HG02852 (cell line): ENCODE measurements at regions not wholly inside any gene's neighbourhood (a gene's known extent, or its start where the extent isn't known, plus 50 kb on each side); places are given as distances from the start of the nearest gene placed in this dataset.
A peak's percentile ranks its signal among the peaks of the same experiment; 100 is the strongest.
"Not testable (repeated sequence)": the region's sequence is repeated elsewhere in the genome, so short reads cannot be mapped to it uniquely, and the experiment has no call there.

Experiments
- ATAC-seq: cut with Tn5 transposase; IDR thresholded peaks from one replicate; pipeline ENCODE4 v1.9.1; 2021; ENCODE audit warnings: mild to moderate bottlenecking, moderate library complexity; ENCODE audit not compliant: unreplicated experiment

GRCh38 chr7:137110535-137110934 lies 233.0 kb downstream of the PTN start:
- no peak for ATAC-seq

- ATAC-seq = no peak
These were observed 233.4 kb downstream of the PTN start for GRCh38 chr7:137110091-137110509.

GRCh38 chr7:137107802-137108201 lies 235.7 kb downstream of the PTN start:
- not testable (repeated sequence) for ATAC-seq

GRCh38 chr7:137103526-137103925 lies 235.1 kb downstream of the CHRM2 start:
- not testable (repeated sequence) for ATAC-seq

- no peak for ATAC-seq
These were observed 228.7 kb downstream of the CHRM2 start for GRCh38 chr7:137097111-137097510.

- no peak for ATAC-seq
These were observed 228.2 kb downstream of the CHRM2 start for GRCh38 chr7:137096607-137097006.

GRCh38 chr7:137093198-137093597 lies 224.7 kb downstream of the CHRM2 start:
- ATAC-seq = no peak

- no peak for ATAC-seq
These were observed 222.9 kb downstream of the CHRM2 start for GRCh38 chr7:137091396-137091795.

- no peak for ATAC-seq
These were observed 218.4 kb downstream of the CHRM2 start for GRCh38 chr7:137086896-137087295.

- no peak for ATAC-seq
These were observed 216.3 kb downstream of the CHRM2 start for GRCh38 chr7:137084607-137085380.

GRCh38 chr7:137082391-137082790 lies 213.9 kb downstream of the CHRM2 start:
- no peak for ATAC-seq

GRCh38 chr7:137081321-137082093 lies 213.1 kb downstream of the CHRM2 start:
- no peak for ATAC-seq

- peak; percentile 73 for ATAC-seq
These were observed 212.2 kb downstream of the CHRM2 start for GRCh38 chr7:137080516-137081203.

- no peak for ATAC-seq
These were observed 210.3 kb downstream of the CHRM2 start for GRCh38 chr7:137078781-137079180.

- ATAC-seq = no peak
These were observed 206.1 kb downstream of the CHRM2 start for GRCh38 chr7:137074391-137075030.

- ATAC-seq = no peak
These were observed 205.3 kb downstream of the CHRM2 start for GRCh38 chr7:137073571-137074325.
